ENCODE measurements at regions not wholly inside any gene's neighbourhood (a gene's known extent, or its start where the extent isn't known, plus 50 kb on each side); places are given as distances from the start of the nearest gene placed in this dataset.

DNA sequence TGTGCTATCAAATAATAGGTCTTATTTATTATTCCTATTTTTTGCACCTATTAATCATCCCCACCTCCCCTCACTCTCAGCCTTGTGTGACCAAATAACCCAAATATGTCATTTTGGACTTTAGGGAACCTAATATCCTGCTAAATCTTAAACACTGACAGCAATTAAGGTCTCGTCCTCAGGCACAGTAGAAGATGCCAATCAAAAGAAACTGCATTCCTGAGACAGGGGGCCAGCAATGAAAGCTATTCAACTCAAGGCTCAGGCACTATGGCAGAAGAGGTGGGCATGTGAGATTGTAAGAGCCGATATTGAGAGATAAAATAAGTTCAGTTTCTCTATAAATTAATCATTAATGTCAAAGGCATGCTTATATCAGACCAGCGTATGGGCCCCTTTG lies 1437.7 kb upstream of the PCDH9 start:
- TF ChIP-seq EZH2phosphoT487 (IDR thresholded peaks at IDR 0.05; ENCODE audit: borderline replicate concordance, low read length) (no peak), CTCF (conservative IDR thresholded peaks at IDR 0.05; ENCODE audit: low read depth, low read length) (no peak)

Measured in PC-3 (cell line).